ENCODE measurements at regions not wholly inside any gene's neighbourhood (a gene's known extent, or its start where the extent isn't known, plus 50 kb on each side); places are given as distances from the start of the nearest gene placed in this dataset.

DNA sequence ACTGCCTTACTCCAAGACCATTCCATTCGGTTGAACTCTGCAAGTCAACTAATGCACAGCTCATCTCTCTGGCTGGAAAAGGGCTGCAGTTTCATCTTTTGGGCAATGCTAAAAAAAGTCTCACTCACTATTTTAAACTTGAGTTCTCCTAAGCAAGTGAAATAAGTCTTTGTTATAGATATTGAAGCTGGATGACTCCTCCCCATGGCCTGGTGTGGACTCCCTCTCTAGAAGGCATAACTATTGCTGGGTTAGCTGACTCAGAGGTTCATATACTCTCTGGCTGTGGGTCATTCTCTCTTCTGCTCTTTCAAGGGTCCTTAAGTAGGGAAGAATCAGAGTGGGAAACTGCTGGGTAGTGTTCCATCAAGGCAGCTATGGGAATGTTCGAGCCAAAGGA, 88.0 kb downstream of the XCL2 start:
- TF ChIP-seq, protein P1, sequence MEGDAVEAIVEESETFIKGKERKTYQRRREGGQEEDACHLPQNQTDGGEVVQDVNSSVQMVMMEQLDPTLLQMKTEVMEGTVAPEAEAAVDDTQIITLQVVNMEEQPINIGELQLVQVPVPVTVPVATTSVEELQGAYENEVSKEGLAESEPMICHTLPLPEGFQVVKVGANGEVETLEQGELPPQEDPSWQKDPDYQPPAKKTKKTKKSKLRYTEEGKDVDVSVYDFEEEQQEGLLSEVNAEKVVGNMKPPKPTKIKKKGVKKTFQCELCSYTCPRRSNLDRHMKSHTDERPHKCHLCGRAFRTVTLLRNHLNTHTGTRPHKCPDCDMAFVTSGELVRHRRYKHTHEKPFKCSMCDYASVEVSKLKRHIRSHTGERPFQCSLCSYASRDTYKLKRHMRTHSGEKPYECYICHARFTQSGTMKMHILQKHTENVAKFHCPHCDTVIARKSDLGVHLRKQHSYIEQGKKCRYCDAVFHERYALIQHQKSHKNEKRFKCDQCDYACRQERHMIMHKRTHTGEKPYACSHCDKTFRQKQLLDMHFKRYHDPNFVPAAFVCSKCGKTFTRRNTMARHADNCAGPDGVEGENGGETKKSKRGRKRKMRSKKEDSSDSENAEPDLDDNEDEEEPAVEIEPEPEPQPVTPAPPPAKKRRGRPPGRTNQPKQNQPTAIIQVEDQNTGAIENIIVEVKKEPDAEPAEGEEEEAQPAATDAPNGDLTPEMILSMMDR (IDR thresholded peaks at IDR 0.05), result no peak
- no peak for TF ChIP-seq POLR2A (IDR thresholded peaks at IDR 0.05)

Measured in right lobe of liver (tissue), 4 donors.